SK-N-SH (cell line): ENCODE measurements at regions not wholly inside any gene's neighbourhood (a gene's known extent, or its start where the extent isn't known, plus 50 kb on each side); places are given as distances from the start of the nearest gene placed in this dataset.

Experiments used
- CTCF ChIA-PET: fragments of 300-600, 350-600 bp; formaldehyde crosslinking; extraction: SDS; loops from one replicate; lab custom pipeline; 2021; lab: Yijun Ruan, JAX
- POLR2A ChIA-PET: fragments of 350-600 bp; sonication (Branson Sonifier 250); formaldehyde crosslinking; extraction: SDS; loops from one replicate; lab custom pipeline; 2020; ENCODE audit warnings: antibody characterized with exemption, inconsistent platforms; lab: Yijun Ruan, JAX
- DNase-seq: peaks from one replicate; pipeline ENCODE4 v3.0.0; 2012
- H2AFZ ChIP-seq: fragments of 200-600 bp; sonication (generic); 2 replicates; pipeline ENCODE4 v1.8.1; 2016; ENCODE audit warnings: antibody characterized with exemption, mild to moderate bottlenecking, low read depth
- H3F3A ChIP-seq: fragments of 200-600 bp; sonication (generic); replicated peaks from 2 replicates; pipeline ENCODE3; 2016; ENCODE audit warnings: antibody characterized with exemption, mild to moderate bottlenecking; ENCODE audit not compliant: insufficient read depth
- H3K27ac ChIP-seq, 2 experiments: fragments of 200-500 bp in 1 of 2; fragments of 200-600 bp in 1 of 2; sonication (Bioruptor generic) in 1 of 2; sonication (generic), shearing (Covaris generic) in 1 of 2; 2 replicates each; pipeline versions ENCODE4 v1.5.1 to v1.6.1; 2014 to 2016; ENCODE audit warnings: low read depth in 2 of 2, inconsistent platforms in 1 of 2, low read length in 1 of 2, mild to moderate bottlenecking in 1 of 2, mixed read lengths in 1 of 2
- H3K27me3 ChIP-seq: fragments of 200-600 bp; sonication (generic), shearing (Covaris generic); 2 replicates; pipeline ENCODE4 v1.6.1; 2016; ENCODE audit warnings: mixed run types; ENCODE audit not compliant: insufficient read depth
- H3K36me3 ChIP-seq, 2 experiments: fragments of 200-500 bp in 1 of 2; fragments of 200-600 bp in 1 of 2; sonication (Bioruptor generic) in 1 of 2; sonication (generic) in 1 of 2; replicated peaks in 1 of 2; 2 replicates each; pipeline versions ENCODE3 to v1.5.1; 2014 to 2016; ENCODE audit warnings: low read length in 1 of 2, mild to moderate bottlenecking in 1 of 2; ENCODE audit not compliant: insufficient read depth in 2 of 2, control insufficient read depth in 1 of 2
- H3K4me1 ChIP-seq, 2 experiments: fragments of 200-500 bp in 1 of 2; fragments of 200-600 bp in 1 of 2; sonication (Bioruptor generic) in 1 of 2; sonication (generic), shearing (Covaris generic) in 1 of 2; 2 replicates each; pipeline versions ENCODE4 v1.5.1 to v1.6.1; 2014 to 2016; ENCODE audit warnings: low read depth in 1 of 2, low read length in 1 of 2, mixed run types in 1 of 2; ENCODE audit not compliant: insufficient read depth in 2 of 2, control insufficient read depth in 1 of 2
- H3K4me2 ChIP-seq: fragments of 200-600 bp; sonication (generic), shearing (Covaris generic); 2 replicates; pipeline ENCODE4 v1.6.1; 2017; ENCODE audit warnings: mixed run types
- H3K4me3 ChIP-seq, 2 experiments: fragments of 200-500 bp in 1 of 2; fragments of 200-600 bp in 1 of 2; sonication (Bioruptor generic) in 1 of 2; sonication (generic), shearing (Covaris generic) in 1 of 2; 2 replicates each; pipeline versions ENCODE4 v1.5.1 to v1.8.1; 2014 to 2016; ENCODE audit warnings: low read depth in 2 of 2, inconsistent platforms in 1 of 2, low read length in 1 of 2, mild to moderate bottlenecking in 1 of 2, mixed read lengths in 1 of 2, moderate library complexity in 1 of 2
- H3K79me2 ChIP-seq: fragments of 200-600 bp; sonication (generic); 2 replicates; pipeline ENCODE4 v1.8.1; 2017; ENCODE audit warnings: mild to moderate bottlenecking; ENCODE audit not compliant: insufficient read depth
- H3K9ac ChIP-seq: fragments of 200-600 bp; sonication (generic); 2 replicates; pipeline ENCODE4 v1.6.1; 2017; ENCODE audit warnings: mixed run types
- H3K9me2 ChIP-seq: fragments of 200-600 bp; sonication (generic); 2 replicates; pipeline ENCODE4 v1.6.1; 2017; ENCODE audit warnings: mixed run types
- H3K9me3 ChIP-seq: fragments of 200-600 bp; sonication (generic); 2 replicates; pipeline ENCODE4 v1.6.1; 2017; ENCODE audit warnings: mixed run types, mild to moderate bottlenecking, moderate library complexity
- H4K20me1 ChIP-seq: fragments of 200-600 bp; sonication (generic); 2 replicates; pipeline ENCODE4 v1.6.1; 2017; ENCODE audit warnings: mild to moderate bottlenecking, mixed run types; ENCODE audit not compliant: insufficient read depth
- CHD2 ChIP-seq: fragments of 150-350 bp; IDR thresholded peaks from 2 replicates; pipeline ENCODE4 v1.6.1; 2018; ENCODE audit warnings: low read length; ENCODE audit not compliant: partially characterized antibody
- CTCF ChIP-seq: fragments of 200-600 bp; sonication (generic); IDR thresholded peaks from 2 replicates; pipeline ENCODE4 v1.6.1; 2017; ENCODE audit warnings: antibody characterized with exemption, mild to moderate bottlenecking, moderate library complexity
- FOSL2 ChIP-seq: IDR thresholded peaks from 2 replicates; pipeline ENCODE4 v1.4.0; 2012; ENCODE audit warnings: low read depth, mild to moderate bottlenecking, moderate library complexity, borderline replicate concordance
- FOXJ3 ChIP-seq: sonication (generic); formaldehyde crosslinking; IDR thresholded peaks from 2 replicates; pipeline ENCODE4 v1.5.1; 2020; ENCODE audit warnings: mild to moderate bottlenecking, missing genetic modification reagents
- FOXM1 ChIP-seq: IDR thresholded peaks from 2 replicates; pipeline ENCODE4 v1.4.0; 2012; ENCODE audit warnings: low read depth, mild to moderate bottlenecking
- NRF1 ChIP-seq: IDR thresholded peaks from 2 replicates; pipeline ENCODE4 v1.6.1; 2012; ENCODE audit warnings: low read depth, mild to moderate bottlenecking, low read length
- POLR2AphosphoS5 ChIP-seq: IDR thresholded peaks from 2 replicates; pipeline ENCODE4 v1.6.1; 2012; ENCODE audit warnings: low read depth, low read length
- RFX5 ChIP-seq: IDR thresholded peaks from 2 replicates; pipeline ENCODE4 v1.6.1; 2012; ENCODE audit warnings: mild to moderate bottlenecking, improper control_type of control experiment, low read length
- RXRA ChIP-seq: IDR thresholded peaks from 2 replicates; pipeline ENCODE4 v1.4.0; 2012; ENCODE audit warnings: low read depth, mild to moderate bottlenecking, borderline replicate concordance
- SIN3A ChIP-seq: IDR thresholded peaks from 2 replicates; pipeline ENCODE4 v1.6.1; 2012; ENCODE audit warnings: low read depth, mild to moderate bottlenecking, low read length, moderate library complexity, borderline replicate concordance
- SMC3 ChIP-seq: IDR thresholded peaks from 2 replicates; pipeline ENCODE4 v1.6.1; 2012; ENCODE audit warnings: low read depth, low read length, improper control_type of control experiment
- TAF1 ChIP-seq: IDR thresholded peaks from 2 replicates; pipeline ENCODE4 v1.6.1; 2012; ENCODE audit warnings: low read depth, mild to moderate bottlenecking, low read length, moderate library complexity, borderline replicate concordance
- TCF12 ChIP-seq: IDR thresholded peaks from 2 replicates; pipeline ENCODE4 v1.4.0; 2012
- USF2 ChIP-seq: fragments of 150-350 bp; IDR thresholded peaks from 2 replicates; pipeline ENCODE4 v1.6.1; 2017; ENCODE audit warnings: antibody characterized with exemption, low read length, low read depth, borderline replicate concordance
- YY1 ChIP-seq: IDR thresholded peaks from 2 replicates; pipeline ENCODE4 v1.4.0; 2012; ENCODE audit warnings: low read depth, mild to moderate bottlenecking
- WGBS: methylation state at CpG from one replicate; pipeline ENCODE4 v1.1.6; 2017; ENCODE audit warnings: low lambda C conversion rate; 5-methylcytosine and 5-hydroxymethylcytosine counted together
- TF ChIP-seq, protein P1 (sequence below): fragments of 150-350 bp; IDR thresholded peaks from 2 replicates; pipeline ENCODE4 v1.6.1; 2016; ENCODE audit warnings: mild to moderate bottlenecking, low read depth, low read length
- TF ChIP-seq, protein P2 (sequence below): IDR thresholded peaks from 2 replicates; pipeline ENCODE4 v1.4.0; 2012; ENCODE audit warnings: low read depth, borderline replicate concordance

- DNase-seq = no peak
- Histone ChIP-seq H3K4me3 (no peak overlapping the region), H3K79me2 (no peaks in the 10 kb centered on the region), H3K27ac (no peak overlapping the region)
- POLR2A ChIA-PET = no interaction called here
- TF ChIP-seq FOXM1 (no peak), CHD2 (no peak), POLR2AphosphoS5 (no peak), RFX5 (no peak), FOSL2 (no peak), SMC3 (no peak), TAF1 (no peak), SIN3A (no peak), USF2 (no peak), TCF12 (no peak), FOXJ3 (CRISPR knock-in tag) (no peak), RXRA (no peak), NRF1 (no peak), CTCF (no peak), YY1 (no peak)
- TF ChIP-seq, protein P1, sequence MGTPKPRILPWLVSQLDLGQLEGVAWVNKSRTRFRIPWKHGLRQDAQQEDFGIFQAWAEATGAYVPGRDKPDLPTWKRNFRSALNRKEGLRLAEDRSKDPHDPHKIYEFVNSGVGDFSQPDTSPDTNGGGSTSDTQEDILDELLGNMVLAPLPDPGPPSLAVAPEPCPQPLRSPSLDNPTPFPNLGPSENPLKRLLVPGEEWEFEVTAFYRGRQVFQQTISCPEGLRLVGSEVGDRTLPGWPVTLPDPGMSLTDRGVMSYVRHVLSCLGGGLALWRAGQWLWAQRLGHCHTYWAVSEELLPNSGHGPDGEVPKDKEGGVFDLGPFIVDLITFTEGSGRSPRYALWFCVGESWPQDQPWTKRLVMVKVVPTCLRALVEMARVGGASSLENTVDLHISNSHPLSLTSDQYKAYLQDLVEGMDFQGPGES = no peak
- TF ChIP-seq, protein P2, sequence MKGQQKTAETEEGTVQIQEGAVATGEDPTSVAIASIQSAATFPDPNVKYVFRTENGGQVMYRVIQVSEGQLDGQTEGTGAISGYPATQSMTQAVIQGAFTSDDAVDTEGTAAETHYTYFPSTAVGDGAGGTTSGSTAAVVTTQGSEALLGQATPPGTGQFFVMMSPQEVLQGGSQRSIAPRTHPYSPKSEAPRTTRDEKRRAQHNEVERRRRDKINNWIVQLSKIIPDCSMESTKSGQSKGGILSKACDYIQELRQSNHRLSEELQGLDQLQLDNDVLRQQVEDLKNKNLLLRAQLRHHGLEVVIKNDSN = no peak
- TF ChIP-seq, all 33 proteins: peak for 0
- no peak overlapping the region for H3K4me2 ChIP-seq
- H3F3A ChIP-seq = no peaks in the 10 kb centered on the region
- H2AFZ ChIP-seq = no peak overlapping the region
- H3K27me3 ChIP-seq = no peaks in the 10 kb centered on the region
- H3K9me3 ChIP-seq = no peaks in the 10 kb centered on the region
- no peaks in the 10 kb centered on the region for H3K9me2 ChIP-seq
- no peaks in the 10 kb centered on the region for H3K36me3 ChIP-seq
- H3K4me1 ChIP-seq = no peaks in the 10 kb centered on the region; a peak in 1 of 4 replicates
- WGBS = 0% methylated on average over 1 of the region's 1 CpG
- CTCF ChIA-PET = no interaction called here
- H4K20me1 ChIP-seq = no peaks in the 10 kb centered on the region
- H3K9ac ChIP-seq = no peak overlapping the region
These were observed 400.0 kb upstream of the CELF4 start for GRCh38 chr18:37965572-37965970.
